Pancreas (tissue), 10 donors: ENCODE measurements at regions not wholly inside any gene's neighbourhood (a gene's known extent, or its start where the extent isn't known, plus 50 kb on each side); places are given as distances from the start of the nearest gene placed in this dataset.

Experiments
- ATAC-seq, 4 donors: fragments of 200-7000 bp; cut with Tn5 transposase; one replicate each; pipeline versions ENCODE4 v1.8.0 to v1.9.1; 2020; ENCODE audit warnings: mild to moderate bottlenecking in 4 of 4, moderate library complexity in 4 of 4
- DNase-seq, 6 donors: peaks; one replicate each; pipeline ENCODE4 v3.0.0-alpha.2; 2020
- FAIRE-seq: peaks from 2 replicates; lab custom pipeline; 2012; peaks lifted over from hg19 to GRCh38; lab: Jason Lieb, UNC
- H3K27ac ChIP-seq, 4 donors: fragments of 200-600 bp; sonication (generic); 1 replicate in 3 of 4; 2 replicates in 1 of 4; pipeline versions ENCODE4 v1.5.0 to v1.8.0; 2020
- H3K27me3 ChIP-seq, 4 donors: fragments of 200-600 bp; one replicate each; pipeline ENCODE4 v1.8.0; 2021
- H3K36me3 ChIP-seq, 3 donors: fragments of 200-600 bp; sonication (generic) in 1 of 3; one replicate each; pipeline versions ENCODE4 v1.5.0 to v1.8.0; 2020 to 2021
- H3K4me1 ChIP-seq, 3 donors: fragments of 200-600 bp; one replicate each; pipeline ENCODE4 v1.8.0; 2021
- H3K4me3 ChIP-seq, 4 donors: fragments of 200-600 bp; sonication (generic) in 2 of 4; one replicate each; pipeline versions ENCODE4 v1.5.0 to v1.8.0; 2020 to 2021
- H3K9me3 ChIP-seq, 4 donors: fragments of 200-600 bp; one replicate each; pipeline ENCODE4 v1.8.0; 2021
- CTCF ChIP-seq, 4 donors: fragments of 200-600 bp; sonication (generic) in 3 of 4; IDR thresholded peaks; one replicate each; pipeline versions ENCODE4 v1.5.0 to v1.8.0; 2021; ENCODE audit warnings: antibody characterized with exemption in 4 of 4
- WGBS, 2 donors: extraction: QIAGEN DNeasy Blood & Tissue Kit; methylation state at CpG; one replicate each; pipeline ENCODE4 v1.1.7; 2013; 5-methylcytosine and 5-hydroxymethylcytosine counted together
- intact Hi-C, 3 donors: fragments of 100-400 bp; cut with DNase I; formaldehyde crosslinking; loops; one replicate each; pipeline versions ENCODE4 v1.11.1 to v1.14.2; 2022
- donor health status: healthy with polysubstance abuse.
- donor health status: DM: no; HTN: no; CAD: no; lungs with moderate emphysema.
- donor health status: DM: no; HTN: no; CAD: no.
- donor health status: control.
- donor health status: control.
- donor health status: Bipolar disorder and iron deficiency.
- donor health status: DM: yes; HTN: yes; CAD: no.
- donor health status: DM: no; HTN: no; CAD: no.
- donor health status: DM: no; HTN: no; CAD: no.
- donor health status: DM: yes; HTN: yes; CAD: no.

DNA sequence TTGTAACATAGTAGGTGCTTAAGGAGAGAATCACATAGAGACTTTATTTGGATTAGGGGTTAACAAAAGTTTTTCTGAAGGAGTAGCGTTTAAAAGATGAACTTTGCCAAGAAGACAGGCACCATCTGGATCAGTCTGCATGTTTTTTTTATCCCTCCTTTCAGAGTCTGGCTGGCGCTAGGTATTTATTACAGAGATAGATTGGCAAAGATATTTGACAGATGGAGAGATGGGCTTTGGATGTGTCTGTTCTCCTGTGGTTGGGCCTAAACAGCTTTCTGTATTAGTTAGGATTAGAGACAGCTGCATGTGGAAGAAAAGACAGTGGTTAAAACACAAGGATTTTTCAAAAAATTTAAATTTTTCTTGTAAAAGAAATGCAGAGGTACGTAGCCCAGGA is 133.9 kb downstream of the C12orf75 start:
- H3K4me1 ChIP-seq, result no peaks in the 10 kb centered on the region
- H3K36me3 ChIP-seq, result no peaks in the 10 kb centered on the region
- FAIRE-seq, result no peak
- no peaks in the 10 kb centered on the region for H3K9me3 ChIP-seq
- no peaks in the 10 kb centered on the region for H3K27me3 ChIP-seq
- TF ChIP-seq CTCF (IDR thresholded peaks at IDR 0.05), result no peak
- no peak overlapping the region for H3K27ac ChIP-seq
- ATAC-seq, result no peak
- WGBS, 2 donors, result 42 to 61% methylated on average over 3 of the region's 3 CpGs
- H3K4me3 ChIP-seq, result no peak overlapping the region
- no peak for DNase-seq
- intact Hi-C loops, result no loop called here

GRCh38 chr12:105466231-105466900 is 135.9 kb downstream of the C12orf75 start:
- intact Hi-C loops, result no loop called here
- no peak for FAIRE-seq
- H3K4me1 ChIP-seq, result no peaks in the 10 kb centered on the region
- 58 to 59% methylated on average over 5 of the region's 5 CpGs for WGBS, 2 donors
- DNase-seq, result no peak
- no peak overlapping the region for H3K4me3 ChIP-seq
- H3K27ac ChIP-seq, result no peak overlapping the region
- no peak for ATAC-seq
- no peaks in the 10 kb centered on the region for H3K9me3 ChIP-seq
- no peaks in the 10 kb centered on the region for H3K36me3 ChIP-seq
- H3K27me3 ChIP-seq, result no peaks in the 10 kb centered on the region
- TF ChIP-seq CTCF (IDR thresholded peaks at IDR 0.05), result no peak

DNA sequence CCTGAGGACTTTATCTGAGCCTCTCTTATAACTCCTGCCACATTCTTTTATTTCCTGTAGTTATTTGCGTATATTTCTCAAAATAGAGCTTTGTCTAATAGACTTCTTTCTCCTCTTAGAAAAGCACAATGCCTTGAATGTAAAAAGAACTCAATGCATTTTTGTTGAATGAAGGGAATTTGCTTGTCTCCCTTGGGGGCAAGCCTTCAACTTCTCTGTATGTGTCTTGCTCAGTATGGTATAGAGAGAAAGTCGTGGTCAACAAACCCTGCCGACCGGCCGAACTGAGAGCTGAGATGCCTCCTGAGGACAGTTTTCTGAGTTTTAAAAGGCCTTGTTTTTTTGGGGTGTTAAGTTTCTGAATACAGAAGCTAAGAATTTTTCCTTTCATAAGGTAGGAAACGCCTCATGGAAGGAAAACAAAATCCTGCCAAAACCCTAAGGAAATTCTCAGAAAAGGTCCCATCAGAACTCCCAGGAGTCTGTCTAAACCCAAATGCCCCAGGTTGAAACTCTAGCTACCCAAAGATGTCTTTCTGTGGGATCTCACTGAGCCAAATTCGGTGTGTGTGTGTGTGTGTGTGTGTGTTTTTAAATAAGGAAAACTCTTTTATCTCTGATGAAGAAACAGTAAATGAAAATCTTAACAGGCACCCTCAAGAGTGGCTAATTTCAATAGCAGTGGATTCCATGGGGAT is 136.6 kb downstream of the C12orf75 start:
- no peaks in the 10 kb centered on the region for H3K27me3 ChIP-seq
- no peak for ATAC-seq
- H3K4me1 ChIP-seq, result no peaks in the 10 kb centered on the region
- WGBS, 2 donors, result 61 to 69% methylated on average over 7 of the region's 7 CpGs
- no peak overlapping the region for H3K4me3 ChIP-seq
- FAIRE-seq, result no peak
- H3K36me3 ChIP-seq, result no peaks in the 10 kb centered on the region
- no peaks in the 10 kb centered on the region for H3K9me3 ChIP-seq
- no peak overlapping the region for H3K27ac ChIP-seq
- no peak for DNase-seq
- no peak for TF ChIP-seq CTCF (IDR thresholded peaks at IDR 0.05)
- intact Hi-C loops, result no loop called here

GRCh38 chr12:105467710-105468366 is 137.3 kb downstream of the C12orf75 start:
- WGBS, 2 donors, result 49 to 56% methylated on average over 4 of the region's 4 CpGs
- Histone ChIP-seq H3K9me3 (no peaks in the 10 kb centered on the region), H3K27me3 (no peaks in the 10 kb centered on the region), H3K4me3 (no peak overlapping the region), H3K27ac (no peak overlapping the region), H3K36me3 (no peaks in the 10 kb centered on the region), H3K4me1 (no peaks in the 10 kb centered on the region)
- no peak for DNase-seq
- ATAC-seq, result no peak
- no peak for TF ChIP-seq CTCF (IDR thresholded peaks at IDR 0.05)
- FAIRE-seq, result no peak
- intact Hi-C loops, result no loop called here
